ENCODE measurements at regions not wholly inside any gene's neighbourhood (a gene's known extent, or its start where the extent isn't known, plus 50 kb on each side); places are given as distances from the start of the nearest gene placed in this dataset.

GRCh38 chr18:26723981-26724380 is 141.5 kb downstream of the AQP4 start (continued):
- TF ChIP-seq CSRNP2 (CRISPR knock-in tag; conservative IDR thresholded peaks at IDR 0.05; ENCODE audit: low read depth), result no peak

GRCh38 chr18:26722565-26722931 is 143.0 kb downstream of the AQP4 start:
- in situ Hi-C loops (cut with HindIII; ENCODE audit: extremely low pct_ligation_motif_present, low pct_unique_long_range_greater_than_20kb), result no loop called here
- H2AFZ ChIP-seq (ENCODE audit: low read length), result no peak overlapping the region
- WGBS (ENCODE audit: low lambda C conversion rate), result 43% methylated on average over 2 of the region's 2 CpGs
- CTCF ChIA-PET (ENCODE audit: low intra/inter-chr PET ratio, low total read pairs), result no interaction called here
- no peak overlapping the region for H3K27ac ChIP-seq (ENCODE audit: extremely low read length, insufficient read depth, low read length)
- H3K36me3 ChIP-seq (replicated peaks in 1 of 2; ENCODE audit: control insufficient read depth in 1 of 2, insufficient read depth in 2 of 2, low read length in 2 of 2), result no peaks in the 10 kb centered on the region
- no peaks in the 10 kb centered on the region for H3K79me2 ChIP-seq (ENCODE audit: insufficient read depth, low read length)
- POLR2A ChIA-PET, result no interaction called here
- no peaks in the 10 kb centered on the region for H4K20me1 ChIP-seq (ENCODE audit: insufficient read depth, low read length)
- H3K9ac ChIP-seq (ENCODE audit: insufficient read depth, low read depth, low read length), result no peak overlapping the region
- H3K4me1 ChIP-seq (ENCODE audit: insufficient read depth, low read length), result no peaks in the 10 kb centered on the region
- no peak for FAIRE-seq
- no peaks in the 10 kb centered on the region; a peak in 1 of 5 replicates for H3K27me3 ChIP-seq (ENCODE audit: control insufficient read depth in 1 of 2, insufficient read depth in 2 of 2, low read length in 2 of 2)
- BruUV-seq (replicated peaks), result no TSS peak
- no peak overlapping the region for H3K4me3 ChIP-seq (replicated peaks in 1 of 3; ENCODE audit: insufficient read depth in 1 of 3, low read depth in 2 of 3, low read length in 3 of 3)
- no peaks in the 10 kb centered on the region for H3K9me3 ChIP-seq (ENCODE audit: low read length)
- no peak overlapping the region for H3K4me2 ChIP-seq (ENCODE audit: low read depth, low read length)
- no peak for ATAC-seq
- intact Hi-C loops (cut with micrococcal nuclease; ENCODE audit: unreplicated experiment), result no loop called here
- no peak for DNase-seq (ENCODE audit: low spot score)
- no peak for TF ChIP-seq SMC3 (IDR thresholded peaks at IDR 0.05; ENCODE audit: low read length)
- TF ChIP-seq ELK4 (CRISPR knock-in tag; IDR thresholded peaks at IDR 0.05; ENCODE audit: borderline replicate concordance), result no peak
- no peak for TF ChIP-seq CBX5 (CRISPR knock-in tag; IDR thresholded peaks at IDR 0.05; ENCODE audit: borderline replicate concordance)
- no peak for TF ChIP-seq ELF3 (CRISPR knock-in tag; IDR thresholded peaks at IDR 0.05)
- no peak for TF ChIP-seq SIN3B (IDR thresholded peaks at IDR 0.05; ENCODE audit: low read length)
- no peak for TF ChIP-seq HDAC2 (CRISPR knock-in tag; IDR thresholded peaks at IDR 0.05)
- TF ChIP-seq ZBTB26 (CRISPR knock-in tag; IDR thresholded peaks at IDR 0.05; ENCODE audit: borderline replicate concordance), result no peak
- no peak for TF ChIP-seq ZSCAN22 (CRISPR knock-in tag; IDR thresholded peaks at IDR 0.05)
- TF ChIP-seq ZSCAN5A (CRISPR knock-in tag; IDR thresholded peaks at IDR 0.05; ENCODE audit: borderline replicate concordance), result no peak
- TF ChIP-seq ZNF263 (CRISPR knock-in tag; IDR thresholded peaks at IDR 0.05), result no peak
- no peak for TF ChIP-seq RBAK (CRISPR knock-in tag; IDR thresholded peaks at IDR 0.05)
- no peak for TF ChIP-seq ZNF138 (CRISPR knock-in tag; IDR thresholded peaks at IDR 0.05; ENCODE audit: low read depth)
- TF ChIP-seq ZNF850 (CRISPR knock-in tag; conservative IDR thresholded peaks at IDR 0.05), result no peak
- no peak for TF ChIP-seq TBX3 (IDR thresholded peaks at IDR 0.05; ENCODE audit: borderline replicate concordance)
- no peak for TF ChIP-seq KDM3A (CRISPR knock-in tag; IDR thresholded peaks at IDR 0.05; ENCODE audit: low read depth)
- TF ChIP-seq ZNF512B (CRISPR knock-in tag; IDR thresholded peaks at IDR 0.05; ENCODE audit: borderline replicate concordance), result no peak
